Nephron progenitor cell (in vitro differentiated cells): ENCODE measurements at regions not wholly inside any gene's neighbourhood (a gene's known extent, or its start where the extent isn't known, plus 50 kb on each side); places are given as distances from the start of the nearest gene placed in this dataset.
A peak's percentile ranks its signal among the peaks of the same experiment; 100 is the strongest.
"Not testable (repeated sequence)": the region's sequence is repeated elsewhere in the genome, so short reads cannot be mapped to it uniquely, and the experiment has no call there.

Experiments used
- DNase-seq: peaks from one replicate; pipeline ENCODE4 v3.0.0; 2021
- H3K27ac Mint-ChIP-seq: 2 replicates; pipeline ENCODE4 v1.8.0; 2021; ENCODE audit warnings: mild to moderate bottlenecking, moderate library complexity, mixed read lengths
- H3K27me3 Mint-ChIP-seq: 2 replicates; pipeline ENCODE4 v1.8.0; 2021; ENCODE audit warnings: mild to moderate bottlenecking, low read depth, mixed read lengths; ENCODE audit not compliant: poor library complexity
- H3K36me3 Mint-ChIP-seq: 2 replicates; pipeline ENCODE4 v1.8.0; 2021; ENCODE audit warnings: low read depth, mixed read lengths
- H3K4me1 Mint-ChIP-seq: 2 replicates; pipeline ENCODE4 v1.8.0; 2021; ENCODE audit warnings: mixed read lengths
- H3K4me3 Mint-ChIP-seq: 2 replicates; pipeline ENCODE4 v1.8.0; 2021; ENCODE audit warnings: mild to moderate bottlenecking, moderate library complexity, mixed read lengths
- H3K9me3 Mint-ChIP-seq: 2 replicates; pipeline ENCODE4 v1.8.0; 2021; ENCODE audit warnings: mild to moderate bottlenecking, moderate library complexity, mixed read lengths
- TF ChIP-seq, protein P1 (sequence below): fragments of 200-600 bp; sonication (generic); IDR thresholded peaks from 2 replicates; pipeline ENCODE4 v1.5.0; 2021; ENCODE audit warnings: antibody characterized with exemption

- Mint-ChIP-seq H3K36me3 (no peaks in the 10 kb centered on the region), H3K4me3 (no peak overlapping the region), H3K4me1 (peaks cover 41% of the 10 kb centered on the region), H3K27ac (no peak overlapping the region), H3K9me3 (no peaks in the 10 kb centered on the region), H3K27me3 (peaks cover 14% of the 10 kb centered on the region)
- TF ChIP-seq, protein P1, sequence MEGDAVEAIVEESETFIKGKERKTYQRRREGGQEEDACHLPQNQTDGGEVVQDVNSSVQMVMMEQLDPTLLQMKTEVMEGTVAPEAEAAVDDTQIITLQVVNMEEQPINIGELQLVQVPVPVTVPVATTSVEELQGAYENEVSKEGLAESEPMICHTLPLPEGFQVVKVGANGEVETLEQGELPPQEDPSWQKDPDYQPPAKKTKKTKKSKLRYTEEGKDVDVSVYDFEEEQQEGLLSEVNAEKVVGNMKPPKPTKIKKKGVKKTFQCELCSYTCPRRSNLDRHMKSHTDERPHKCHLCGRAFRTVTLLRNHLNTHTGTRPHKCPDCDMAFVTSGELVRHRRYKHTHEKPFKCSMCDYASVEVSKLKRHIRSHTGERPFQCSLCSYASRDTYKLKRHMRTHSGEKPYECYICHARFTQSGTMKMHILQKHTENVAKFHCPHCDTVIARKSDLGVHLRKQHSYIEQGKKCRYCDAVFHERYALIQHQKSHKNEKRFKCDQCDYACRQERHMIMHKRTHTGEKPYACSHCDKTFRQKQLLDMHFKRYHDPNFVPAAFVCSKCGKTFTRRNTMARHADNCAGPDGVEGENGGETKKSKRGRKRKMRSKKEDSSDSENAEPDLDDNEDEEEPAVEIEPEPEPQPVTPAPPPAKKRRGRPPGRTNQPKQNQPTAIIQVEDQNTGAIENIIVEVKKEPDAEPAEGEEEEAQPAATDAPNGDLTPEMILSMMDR: no peak
- DNase-seq: no peak
Measured at GRCh38 chr17:27950995-27951394, 57.8 kb upstream of the LYRM9 start.

GRCh38 chr17:27951872-27952271, 58.7 kb upstream of the LYRM9 start:
- H3K4me3 Mint-ChIP-seq: no peak overlapping the region
- H3K4me1 Mint-ChIP-seq: peaks cover 45% of the 10 kb centered on the region
- H3K27me3 Mint-ChIP-seq: peaks cover 9% of the 10 kb centered on the region
- H3K27ac Mint-ChIP-seq: no peak overlapping the region
- DNase-seq: no peak
- H3K36me3 Mint-ChIP-seq: no peaks in the 10 kb centered on the region
- no peaks in the 10 kb centered on the region for H3K9me3 Mint-ChIP-seq
- TF ChIP-seq, protein P1: no peak

DNA sequence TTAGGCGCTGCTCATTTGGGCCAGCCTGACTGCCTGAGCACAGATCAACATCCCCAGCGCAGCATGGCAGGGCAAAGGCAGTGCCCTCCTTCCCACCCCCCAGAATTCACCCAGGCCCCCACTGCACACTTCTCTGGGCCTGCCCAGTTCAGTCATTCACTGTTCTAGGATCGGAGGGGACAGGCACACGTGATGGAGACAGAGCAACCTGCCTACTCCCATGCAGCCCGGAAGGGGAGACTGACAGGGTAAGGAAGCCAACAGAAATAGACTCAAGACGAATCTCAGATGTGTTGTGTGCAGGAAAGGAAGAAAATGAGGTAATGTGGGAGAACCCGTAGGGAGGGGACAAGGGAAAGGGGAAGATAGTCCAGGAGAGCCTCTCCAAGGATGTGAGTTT, 59.2 kb upstream of the LYRM9 start:
- H3K27me3 Mint-ChIP-seq: peaks cover 10% of the 10 kb centered on the region
- DNase-seq: no peak
- no peak overlapping the region for H3K27ac Mint-ChIP-seq
- H3K9me3 Mint-ChIP-seq: no peaks in the 10 kb centered on the region
- TF ChIP-seq, protein P1: no peak
- no peaks in the 10 kb centered on the region for H3K36me3 Mint-ChIP-seq
- peaks cover 50% of the 10 kb centered on the region for H3K4me1 Mint-ChIP-seq
- no peak overlapping the region for H3K4me3 Mint-ChIP-seq

DNA sequence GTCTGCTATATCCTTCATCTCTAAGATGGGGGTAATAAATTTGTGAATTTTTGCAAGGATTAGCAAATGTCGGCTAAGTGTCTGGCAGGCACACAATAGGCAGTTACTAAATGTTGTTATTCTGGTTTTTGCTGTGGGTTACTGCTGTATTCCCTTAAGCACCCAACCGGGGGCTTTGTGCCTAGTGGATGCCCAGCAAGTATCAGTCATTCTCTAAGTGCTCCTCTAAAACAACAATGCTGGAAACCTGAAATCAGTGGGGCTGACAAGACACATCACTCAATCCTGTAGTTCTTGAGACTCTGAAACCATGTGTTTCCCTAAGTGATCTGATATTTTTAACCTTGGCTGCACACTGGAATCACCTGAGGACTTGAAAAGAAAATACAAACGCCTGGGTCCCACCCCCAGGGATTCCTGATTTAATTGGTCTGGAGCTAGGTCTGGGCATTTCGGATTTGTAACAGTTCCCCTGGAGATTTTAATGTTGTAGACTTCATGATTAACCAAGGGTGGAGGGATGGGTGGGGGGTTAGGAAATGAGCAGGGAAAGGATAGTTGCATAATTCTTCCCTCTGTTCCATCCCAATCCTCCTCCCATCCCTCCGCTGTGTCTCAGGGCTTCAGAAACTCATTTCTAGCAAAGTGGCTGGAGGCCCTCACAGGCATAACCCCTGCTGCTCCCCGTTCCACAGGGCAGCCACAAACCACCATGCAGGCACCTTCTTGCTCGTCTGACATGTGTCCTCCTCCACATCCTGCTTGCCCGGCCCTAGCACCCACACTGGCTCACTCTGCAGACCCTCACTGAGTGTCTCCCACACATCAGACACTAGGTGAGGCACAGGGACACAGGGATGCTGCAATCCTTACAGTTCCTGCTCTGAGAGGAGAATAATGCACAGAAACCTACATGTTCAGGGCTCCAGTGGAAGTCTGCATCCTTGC, 61.7 kb upstream of the LYRM9 start:
- DNase-seq: no peak
- H3K36me3 Mint-ChIP-seq: no peaks in the 10 kb centered on the region
- TF ChIP-seq, protein P1: no peak
- peaks cover 53% of the 10 kb centered on the region for H3K4me1 Mint-ChIP-seq
- no peaks in the 10 kb centered on the region for H3K9me3 Mint-ChIP-seq
- no peak overlapping the region for H3K4me3 Mint-ChIP-seq
- H3K27me3 Mint-ChIP-seq: peaks cover 12% of the 10 kb centered on the region
- no peak overlapping the region for H3K27ac Mint-ChIP-seq

- no peaks in the 10 kb centered on the region for H3K9me3 Mint-ChIP-seq
- H3K4me3 Mint-ChIP-seq: no peak overlapping the region
- peak; percentile 16 for DNase-seq
- TF ChIP-seq, protein P1: no peak
- H3K36me3 Mint-ChIP-seq: no peaks in the 10 kb centered on the region
- peaks cover 42% of the 10 kb centered on the region for H3K4me1 Mint-ChIP-seq
- no peak overlapping the region for H3K27ac Mint-ChIP-seq
- H3K27me3 Mint-ChIP-seq: peaks cover 10% of the 10 kb centered on the region
Measured at GRCh38 chr17:27956601-27957445, 63.7 kb upstream of the LYRM9 start.

- not testable (repeated sequence) for H3K36me3 Mint-ChIP-seq, H3K27ac Mint-ChIP-seq, H3K4me3 Mint-ChIP-seq, H3K9me3 Mint-ChIP-seq, DNase-seq
- Mint-ChIP-seq H3K4me1 (peaks cover 36% of the 10 kb centered on the region), H3K27me3 (peaks cover 14% of the 10 kb centered on the region)
Measured at GRCh38 chr17:27957446-27957793, 64.3 kb upstream of the LYRM9 start.
